H1 (cell line): ENCODE measurements at regions not wholly inside any gene's neighbourhood (a gene's known extent, or its start where the extent isn't known, plus 50 kb on each side); places are given as distances from the start of the nearest gene placed in this dataset.

Experiments
- EP300 ChIP-seq, 2 experiments: IDR thresholded peaks; 1 replicate in 1 of 2; 2 replicates in 1 of 2; pipeline ENCODE4 v1.6.1; 2011 to 2012; ENCODE audit warnings: low read depth in 2 of 2, low read length in 2 of 2, mild to moderate bottlenecking in 2 of 2, borderline replicate concordance in 1 of 2, inconsistent platforms in 1 of 2, moderate library complexity in 1 of 2
- RBBP5 ChIP-seq: IDR thresholded peaks from 2 replicates; pipeline ENCODE4 v1.7.1; 2012; ENCODE audit warnings: low read depth, mild to moderate bottlenecking, inconsistent platforms, low read length, moderate library complexity, borderline replicate concordance
- ZNF274 ChIP-seq: IDR thresholded peaks from 2 replicates; pipeline ENCODE4 v1.7.0; 2012; ENCODE audit warnings: low read length, borderline replicate concordance; ENCODE audit errors: extremely low read depth

DNA sequence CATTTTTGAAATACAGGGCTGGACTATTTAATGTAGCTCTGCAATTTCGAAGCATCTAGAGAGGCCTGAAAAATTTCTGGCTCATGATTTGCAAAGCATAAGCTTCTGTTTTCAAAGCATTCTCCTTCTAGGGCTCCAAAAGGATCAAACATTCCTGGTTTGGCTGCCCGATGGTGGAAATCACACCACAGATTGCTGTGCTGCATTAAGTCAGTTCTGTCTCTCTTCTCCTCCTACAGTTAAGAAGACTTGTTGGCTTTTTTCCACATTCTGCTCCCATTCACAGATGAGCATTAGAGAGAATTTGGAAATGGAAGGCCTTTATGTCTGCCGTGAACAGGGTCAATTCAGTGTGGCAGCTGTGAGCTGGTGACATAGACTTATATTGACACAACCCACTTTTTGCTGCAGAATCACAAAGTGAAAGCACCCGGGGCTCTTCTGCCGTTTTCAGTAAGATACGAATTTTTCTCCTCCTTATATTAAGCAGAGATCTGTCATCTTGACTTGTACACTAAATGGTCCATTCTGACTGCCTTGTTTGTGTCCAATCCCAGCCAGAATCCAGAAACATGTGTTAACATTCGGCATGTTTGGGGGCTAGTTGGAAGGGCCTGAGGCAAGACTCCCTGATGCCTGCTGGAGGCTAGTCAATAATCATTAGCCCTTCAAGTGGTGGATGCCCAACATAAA, 330.8 kb upstream of the DEFB112 start:
- no peak for TF ChIP-seq EP300 (IDR thresholded peaks at IDR 0.05; ENCODE audit: borderline replicate concordance in 1 of 2, low read depth in 2 of 2, low read length in 2 of 2)
- TF ChIP-seq RBBP5, result no peak
- no peak for TF ChIP-seq ZNF274
